ENCODE measurements at regions not wholly inside any gene's neighbourhood (a gene's known extent, or its start where the extent isn't known, plus 50 kb on each side); places are given as distances from the start of the nearest gene placed in this dataset.

DNA sequence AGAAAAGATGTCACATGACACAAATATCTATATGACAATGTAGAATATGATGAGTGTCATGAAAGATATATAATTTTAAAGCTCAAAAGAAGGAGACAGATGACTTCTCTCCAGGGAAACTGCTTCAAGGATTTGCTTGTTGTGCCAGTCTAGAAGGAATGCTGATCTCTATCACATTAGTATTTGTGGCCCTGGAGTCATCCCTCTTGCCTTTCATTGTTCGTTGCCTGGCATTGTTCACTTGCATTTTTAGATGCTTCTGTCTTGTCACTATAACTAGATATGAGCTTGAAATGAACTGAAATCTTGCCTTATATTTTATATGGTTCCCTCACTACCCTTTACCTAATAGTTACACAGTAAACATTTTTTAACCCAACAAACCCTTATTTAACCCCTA, 207.5 kb downstream of the ZNF608 start:
- TF ChIP-seq ZFX (IDR thresholded peaks at IDR 0.05) = no peak
- TF ChIP-seq, protein P1, sequence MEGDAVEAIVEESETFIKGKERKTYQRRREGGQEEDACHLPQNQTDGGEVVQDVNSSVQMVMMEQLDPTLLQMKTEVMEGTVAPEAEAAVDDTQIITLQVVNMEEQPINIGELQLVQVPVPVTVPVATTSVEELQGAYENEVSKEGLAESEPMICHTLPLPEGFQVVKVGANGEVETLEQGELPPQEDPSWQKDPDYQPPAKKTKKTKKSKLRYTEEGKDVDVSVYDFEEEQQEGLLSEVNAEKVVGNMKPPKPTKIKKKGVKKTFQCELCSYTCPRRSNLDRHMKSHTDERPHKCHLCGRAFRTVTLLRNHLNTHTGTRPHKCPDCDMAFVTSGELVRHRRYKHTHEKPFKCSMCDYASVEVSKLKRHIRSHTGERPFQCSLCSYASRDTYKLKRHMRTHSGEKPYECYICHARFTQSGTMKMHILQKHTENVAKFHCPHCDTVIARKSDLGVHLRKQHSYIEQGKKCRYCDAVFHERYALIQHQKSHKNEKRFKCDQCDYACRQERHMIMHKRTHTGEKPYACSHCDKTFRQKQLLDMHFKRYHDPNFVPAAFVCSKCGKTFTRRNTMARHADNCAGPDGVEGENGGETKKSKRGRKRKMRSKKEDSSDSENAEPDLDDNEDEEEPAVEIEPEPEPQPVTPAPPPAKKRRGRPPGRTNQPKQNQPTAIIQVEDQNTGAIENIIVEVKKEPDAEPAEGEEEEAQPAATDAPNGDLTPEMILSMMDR (conservative IDR thresholded peaks at IDR 0.05) = no peak
- no peak overlapping the region for H3K27ac ChIP-seq

DNA sequence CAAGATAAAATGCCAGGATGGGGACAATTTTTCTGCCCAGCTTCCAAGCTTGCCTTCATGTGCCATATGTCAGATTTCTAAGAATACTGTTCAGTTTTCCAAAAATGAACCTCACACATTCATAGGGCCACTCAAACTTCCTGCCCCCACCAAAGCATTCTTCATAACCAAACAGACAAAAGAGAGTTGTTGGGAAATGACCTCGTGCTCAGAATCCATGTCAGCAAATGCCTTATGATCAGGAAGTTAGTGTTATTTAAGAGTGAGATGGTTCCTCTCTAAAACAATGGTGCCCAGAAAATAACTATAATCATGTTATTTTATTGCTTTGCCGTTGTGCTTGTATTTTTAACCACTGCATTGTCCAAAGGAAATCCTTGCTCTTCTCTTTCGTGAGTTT, 208.2 kb downstream of the ZNF608 start:
- no peak overlapping the region for H3K27ac ChIP-seq
- TF ChIP-seq, protein P1 (conservative IDR thresholded peaks at IDR 0.05) = no peak
- no peak for TF ChIP-seq ZFX (IDR thresholded peaks at IDR 0.05)

GRCh38 chr5:124537522-124537921, 208.9 kb downstream of the ZNF608 start:
- no peak overlapping the region for H3K27ac ChIP-seq
- TF ChIP-seq, protein P1 (conservative IDR thresholded peaks at IDR 0.05) = no peak
- TF ChIP-seq ZFX (IDR thresholded peaks at IDR 0.05) = no peak

DNA sequence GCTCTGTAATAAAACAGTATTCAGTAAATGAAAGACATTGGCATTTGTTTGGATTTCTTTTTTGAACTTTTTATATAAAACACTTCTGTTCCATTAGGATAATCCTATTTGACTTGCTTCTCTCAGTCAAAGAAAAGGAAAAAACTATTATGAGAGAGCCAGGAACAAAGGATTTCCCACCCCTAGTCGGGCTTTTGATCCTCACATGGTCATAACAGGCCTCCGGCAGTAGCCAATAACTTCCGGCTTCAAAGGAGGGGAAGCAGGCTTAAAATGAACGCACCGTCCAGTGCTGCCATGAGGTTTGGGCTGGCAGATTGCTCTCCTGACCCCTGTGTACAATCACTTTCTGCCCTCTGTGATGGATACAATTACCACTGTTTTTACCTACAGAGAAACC, 209.3 kb downstream of the ZNF608 start:
- no peak for TF ChIP-seq ZFX (IDR thresholded peaks at IDR 0.05)
- TF ChIP-seq, protein P1 (conservative IDR thresholded peaks at IDR 0.05) = no peak
- no peak overlapping the region for H3K27ac ChIP-seq

DNA sequence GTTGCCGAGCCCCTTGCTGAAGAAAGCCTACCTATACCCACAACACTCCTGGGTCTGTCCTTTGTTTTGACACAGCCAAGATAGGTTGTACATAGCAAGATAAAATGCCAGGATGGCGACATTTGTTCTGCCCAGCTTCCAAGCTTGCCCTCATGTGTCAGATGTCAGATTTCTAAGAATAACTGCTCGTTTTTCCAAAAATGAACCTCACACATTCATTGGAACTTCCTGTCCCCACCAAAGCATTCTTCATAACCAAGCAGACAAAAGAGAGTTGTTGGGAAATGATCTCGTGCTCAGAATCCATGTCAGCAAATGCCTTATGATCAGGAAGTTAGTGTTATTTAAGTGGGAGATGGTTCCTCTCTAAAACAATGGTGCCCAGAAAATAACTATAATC, 210.1 kb downstream of the ZNF608 start:
- TF ChIP-seq, protein P1 (conservative IDR thresholded peaks at IDR 0.05) = no peak
- no peak for TF ChIP-seq ZFX (IDR thresholded peaks at IDR 0.05)
- H3K27ac ChIP-seq = no peak overlapping the region

- no peak for TF ChIP-seq ZFX (IDR thresholded peaks at IDR 0.05)
- TF ChIP-seq, protein P1 (conservative IDR thresholded peaks at IDR 0.05) = no peak
- no peak overlapping the region for H3K27ac ChIP-seq
Observed at GRCh38 chr5:124530916-124531315, 215.5 kb downstream of the ZNF608 start.

GRCh38 chr5:124528838-124529237, 217.6 kb downstream of the ZNF608 start:
- TF ChIP-seq, protein P1 (conservative IDR thresholded peaks at IDR 0.05) = no peak
- no peak for TF ChIP-seq ZFX (IDR thresholded peaks at IDR 0.05)
- H3K27ac ChIP-seq = no peak overlapping the region
